ENCODE measurements at regions not wholly inside any gene's neighbourhood (a gene's known extent, or its start where the extent isn't known, plus 50 kb on each side); places are given as distances from the start of the nearest gene placed in this dataset.

DNA sequence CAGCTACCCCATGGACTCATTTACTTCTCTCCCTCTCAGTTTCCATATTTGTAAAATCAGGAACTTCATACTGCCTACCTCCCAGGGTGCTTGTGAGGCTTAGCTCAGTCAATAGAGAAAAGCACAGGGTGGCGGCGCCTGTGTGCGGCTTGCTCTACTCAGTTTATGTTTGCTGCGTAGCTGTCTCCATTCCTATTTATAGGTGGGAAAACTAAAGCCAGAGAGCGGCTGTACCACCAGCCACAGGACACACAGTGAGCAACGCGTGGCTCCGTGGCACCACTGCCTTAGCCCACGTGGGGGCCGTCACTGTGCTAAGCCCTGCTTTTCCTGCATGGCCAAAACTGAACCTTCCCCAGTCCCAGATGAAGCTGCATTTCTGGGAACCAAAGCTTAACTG lies 292.4 kb downstream of the TEX29 start:
- DNase-seq (no peak), ATAC-seq (ENCODE audit: insufficient read depth, low FRiP score) (no peak)
- H3K4me1 ChIP-seq (ENCODE audit: control insufficient read depth in 5 of 5, insufficient read depth in 5 of 5, low read length in 5 of 5), result no peaks in the 10 kb centered on the region
- peaks cover 0 to 5% (median 0%) of the 10 kb centered on the region in 4 donors for H3K9me3 ChIP-seq (ENCODE audit: control insufficient read depth in 4 of 4, insufficient read depth in 3 of 4, low read length in 3 of 4)
- peaks cover 0 to 5% (median 0%) of the 10 kb centered on the region in 3 donors for H3K27me3 ChIP-seq (ENCODE audit: control insufficient read depth in 3 of 3, insufficient read depth in 3 of 3, low read length in 2 of 3)
- H3K4me3 ChIP-seq, result no peak overlapping the region
- no peak overlapping the region for H3K27ac ChIP-seq (ENCODE audit: low read depth in 1 of 2, low read length in 1 of 2)
- TF ChIP-seq, protein P1, sequence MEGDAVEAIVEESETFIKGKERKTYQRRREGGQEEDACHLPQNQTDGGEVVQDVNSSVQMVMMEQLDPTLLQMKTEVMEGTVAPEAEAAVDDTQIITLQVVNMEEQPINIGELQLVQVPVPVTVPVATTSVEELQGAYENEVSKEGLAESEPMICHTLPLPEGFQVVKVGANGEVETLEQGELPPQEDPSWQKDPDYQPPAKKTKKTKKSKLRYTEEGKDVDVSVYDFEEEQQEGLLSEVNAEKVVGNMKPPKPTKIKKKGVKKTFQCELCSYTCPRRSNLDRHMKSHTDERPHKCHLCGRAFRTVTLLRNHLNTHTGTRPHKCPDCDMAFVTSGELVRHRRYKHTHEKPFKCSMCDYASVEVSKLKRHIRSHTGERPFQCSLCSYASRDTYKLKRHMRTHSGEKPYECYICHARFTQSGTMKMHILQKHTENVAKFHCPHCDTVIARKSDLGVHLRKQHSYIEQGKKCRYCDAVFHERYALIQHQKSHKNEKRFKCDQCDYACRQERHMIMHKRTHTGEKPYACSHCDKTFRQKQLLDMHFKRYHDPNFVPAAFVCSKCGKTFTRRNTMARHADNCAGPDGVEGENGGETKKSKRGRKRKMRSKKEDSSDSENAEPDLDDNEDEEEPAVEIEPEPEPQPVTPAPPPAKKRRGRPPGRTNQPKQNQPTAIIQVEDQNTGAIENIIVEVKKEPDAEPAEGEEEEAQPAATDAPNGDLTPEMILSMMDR (IDR thresholded peaks at IDR 0.05; ENCODE audit: control extremely low read depth, extremely low read depth), result no peak
- no peak overlapping the region for H3K9ac ChIP-seq (ENCODE audit: insufficient read depth in 1 of 2, low read length in 2 of 2)
- no peaks in the 10 kb centered on the region for H3K36me3 ChIP-seq (ENCODE audit: control insufficient read depth in 4 of 4, insufficient read depth in 4 of 4, low read length in 4 of 4)
- 91 to 95% methylated on average over 10 of the region's 10 CpGs for WGBS, 2 donors

DNA sequence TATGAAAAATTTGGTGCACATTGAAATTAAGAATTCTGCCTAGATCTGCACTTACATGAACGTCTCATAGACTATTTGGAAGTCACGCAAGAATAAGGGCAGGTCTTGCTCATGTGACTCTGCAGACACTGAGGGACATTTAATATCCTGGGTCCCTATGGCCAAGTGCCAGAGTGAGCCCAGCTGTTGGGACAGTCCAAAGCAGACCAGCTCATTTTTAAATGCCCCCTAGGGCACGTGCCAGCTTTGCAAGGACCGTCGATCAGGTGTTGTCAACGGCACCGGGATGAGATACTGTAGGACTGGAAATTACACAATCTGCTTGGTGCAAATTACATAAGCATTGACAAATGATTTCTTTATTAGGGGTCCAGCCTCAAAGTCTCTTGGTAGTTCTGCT lies 293.6 kb downstream of the TEX29 start:
- no peaks in the 10 kb centered on the region for H3K36me3 ChIP-seq (ENCODE audit: control insufficient read depth in 4 of 4, insufficient read depth in 4 of 4, low read length in 4 of 4)
- H3K27ac ChIP-seq (ENCODE audit: low read depth in 1 of 2, low read length in 1 of 2), result no peak overlapping the region
- peaks cover 0 to 5% (median 0%) of the 10 kb centered on the region in 4 donors for H3K9me3 ChIP-seq (ENCODE audit: control insufficient read depth in 4 of 4, insufficient read depth in 3 of 4, low read length in 3 of 4)
- no peaks in the 10 kb centered on the region for H3K4me1 ChIP-seq (ENCODE audit: control insufficient read depth in 5 of 5, insufficient read depth in 5 of 5, low read length in 5 of 5)
- 73 to 83% methylated on average over 7 of the region's 7 CpGs for WGBS, 2 donors
- peaks cover 0 to 5% (median 5%) of the 10 kb centered on the region in 3 donors for H3K27me3 ChIP-seq (ENCODE audit: control insufficient read depth in 3 of 3, insufficient read depth in 3 of 3, low read length in 2 of 3)
- TF ChIP-seq, protein P1 (IDR thresholded peaks at IDR 0.05; ENCODE audit: control extremely low read depth, extremely low read depth), result no peak
- ATAC-seq (ENCODE audit: insufficient read depth, low FRiP score), result no peak
- DNase-seq, result no peak
- H3K4me3 ChIP-seq, result no peak overlapping the region
- no peak overlapping the region for H3K9ac ChIP-seq (ENCODE audit: insufficient read depth in 1 of 2, low read length in 2 of 2)

DNA sequence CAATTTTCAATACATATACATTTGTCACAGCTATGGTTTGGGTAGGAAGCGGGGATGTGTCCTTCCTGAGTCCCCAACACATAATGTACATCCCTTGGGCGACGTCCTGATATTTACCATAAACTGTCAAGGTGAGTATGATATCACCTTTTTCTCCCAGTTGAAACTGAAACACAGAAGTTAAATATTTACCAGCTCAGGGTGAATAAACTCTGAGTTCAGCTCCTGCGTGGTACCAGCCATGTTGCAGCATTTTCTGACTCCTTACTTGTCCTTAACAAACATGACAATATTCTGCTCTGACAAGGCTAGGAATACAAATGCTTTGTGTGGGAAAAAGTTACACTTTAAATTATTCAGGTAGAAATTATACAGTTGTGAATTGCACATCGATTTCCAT lies 294.2 kb downstream of the TEX29 start:
- Histone ChIP-seq H3K9ac (ENCODE audit: insufficient read depth in 1 of 2, low read length in 2 of 2) (no peak overlapping the region), H3K27me3 (ENCODE audit: control insufficient read depth in 3 of 3, insufficient read depth in 3 of 3, low read length in 2 of 3) (peaks cover 0 to 6% (median 5%) of the 10 kb centered on the region in 3 donors), H3K36me3 (ENCODE audit: control insufficient read depth in 4 of 4, insufficient read depth in 4 of 4, low read length in 4 of 4) (no peaks in the 10 kb centered on the region), H3K27ac (ENCODE audit: low read depth in 1 of 2, low read length in 1 of 2) (no peak overlapping the region), H3K4me3 (no peak overlapping the region), H3K4me1 (ENCODE audit: control insufficient read depth in 5 of 5, insufficient read depth in 5 of 5, low read length in 5 of 5) (no peaks in the 10 kb centered on the region), H3K9me3 (ENCODE audit: control insufficient read depth in 4 of 4, insufficient read depth in 3 of 4, low read length in 3 of 4) (peaks cover 0 to 5% (median 0%) of the 10 kb centered on the region in 4 donors)
- DNase-seq (no peak), ATAC-seq (ENCODE audit: insufficient read depth, low FRiP score) (no peak)
- TF ChIP-seq, protein P1 (IDR thresholded peaks at IDR 0.05; ENCODE audit: control extremely low read depth, extremely low read depth), result no peak
- WGBS, 2 donors, result 67 to 77% methylated on average over 5 of the region's 5 CpGs

DNA sequence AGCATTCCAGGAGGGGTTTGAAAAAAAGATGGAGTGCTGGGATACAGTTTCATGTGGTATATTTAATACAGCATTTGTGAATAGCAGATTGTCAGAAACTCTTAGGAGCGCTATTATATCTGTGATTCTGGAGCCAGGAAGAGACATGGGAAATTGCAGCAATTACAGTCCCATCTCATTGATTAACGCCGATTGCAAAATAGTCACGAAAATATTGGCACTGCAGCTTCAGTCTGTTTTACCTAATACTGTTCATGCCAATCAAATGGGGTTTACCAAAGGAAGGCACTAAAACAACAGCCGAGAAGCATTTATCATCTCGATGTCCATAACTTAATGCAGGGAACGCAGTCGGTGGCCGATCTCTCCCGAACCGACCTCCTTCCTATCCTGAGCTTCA lies 295.8 kb downstream of the TEX29 start:
- H3K4me3 ChIP-seq, result no peak overlapping the region
- H3K9me3 ChIP-seq (ENCODE audit: control insufficient read depth in 4 of 4, insufficient read depth in 3 of 4, low read length in 3 of 4), result no peaks in the 10 kb centered on the region
- H3K9ac ChIP-seq (ENCODE audit: insufficient read depth in 1 of 2, low read length in 2 of 2), result no peak overlapping the region
- ATAC-seq (ENCODE audit: insufficient read depth, low FRiP score), result no peak
- no peak overlapping the region for H3K27ac ChIP-seq (ENCODE audit: low read depth in 1 of 2, low read length in 1 of 2)
- peaks cover 0 to 11% (median 5%) of the 10 kb centered on the region in 3 donors for H3K27me3 ChIP-seq (ENCODE audit: control insufficient read depth in 3 of 3, insufficient read depth in 3 of 3, low read length in 2 of 3)
- no peaks in the 10 kb centered on the region for H3K4me1 ChIP-seq (ENCODE audit: control insufficient read depth in 5 of 5, insufficient read depth in 5 of 5, low read length in 5 of 5)
- TF ChIP-seq, protein P1 (IDR thresholded peaks at IDR 0.05; ENCODE audit: control extremely low read depth, extremely low read depth), result no peak
- DNase-seq, result no peak
- WGBS, 2 donors, result 85 to 87% methylated on average over 11 of the region's 11 CpGs
- H3K36me3 ChIP-seq (ENCODE audit: control insufficient read depth in 4 of 4, insufficient read depth in 4 of 4, low read length in 4 of 4), result no peaks in the 10 kb centered on the region
